GM21515 (cell line): ENCODE measurements at regions not wholly inside any gene's neighbourhood (a gene's known extent, or its start where the extent isn't known, plus 50 kb on each side); places are given as distances from the start of the nearest gene placed in this dataset.
"Not testable (repeated sequence)": the region's sequence is repeated elsewhere in the genome, so short reads cannot be mapped to it uniquely, and the experiment has no call there.

Source experiments
- ATAC-seq: cut with Tn5 transposase; IDR thresholded peaks from one replicate; pipeline ENCODE4 v1.9.1; 2021; ENCODE audit not compliant: unreplicated experiment

GRCh38 chr13:60214213-60215055, 50.7 kb upstream of the DIAPH3 start:
- no peak for ATAC-seq

- no peak for ATAC-seq
Measured at GRCh38 chr13:60220072-60220471, 56.3 kb upstream of the DIAPH3 start.

- ATAC-seq, result no peak
Measured at GRCh38 chr13:60221581-60221980, 57.9 kb upstream of the DIAPH3 start.

DNA sequence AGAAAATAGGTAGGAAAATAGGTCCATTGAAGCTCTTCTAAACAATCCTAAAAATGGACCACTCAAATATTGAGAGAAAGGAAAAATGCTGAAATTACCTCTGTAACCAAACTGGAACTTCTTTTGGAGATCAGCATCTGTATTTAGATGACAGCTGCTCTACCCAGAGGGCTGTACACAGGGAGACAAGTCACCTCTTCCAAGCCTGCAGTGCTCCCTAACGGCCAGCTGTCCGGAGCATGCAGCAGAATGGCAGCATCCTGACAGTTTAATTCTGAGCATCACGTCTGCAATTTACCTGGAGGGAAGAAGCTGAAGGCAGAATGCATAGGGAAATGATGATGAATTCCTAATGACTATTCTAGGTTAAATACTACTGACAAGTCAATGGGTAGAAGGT, 62.8 kb upstream of the DIAPH3 start:
- ATAC-seq, result no peak

- ATAC-seq, result no peak
Measured at GRCh38 chr13:60227158-60227557, 63.4 kb upstream of the DIAPH3 start.

GRCh38 chr13:60229708-60230272, 66.1 kb upstream of the DIAPH3 start:
- ATAC-seq, result no peak

DNA sequence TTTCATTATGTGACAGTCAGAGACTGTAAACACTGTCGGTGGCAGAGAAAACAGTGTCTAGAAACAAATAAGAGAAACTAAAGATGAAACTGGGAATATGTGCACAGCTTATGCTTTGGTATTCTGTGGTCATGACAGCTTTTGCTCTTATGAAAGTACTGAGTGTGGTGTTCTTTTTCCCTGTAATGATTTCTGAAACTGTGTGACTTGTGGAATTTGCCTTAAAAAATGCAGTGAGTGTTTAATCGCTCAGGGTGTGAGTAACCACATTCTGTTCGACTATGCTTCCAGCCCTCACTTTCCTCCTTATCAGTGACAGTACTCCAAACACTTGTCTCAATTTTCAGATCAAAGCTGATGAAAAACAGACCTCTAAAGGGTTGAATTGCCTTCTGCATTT, 66.9 kb upstream of the DIAPH3 start:
- peak; percentile 79 for ATAC-seq

- no peak for ATAC-seq
Measured at GRCh38 chr13:60242043-60242595, 78.4 kb upstream of the DIAPH3 start.

DNA sequence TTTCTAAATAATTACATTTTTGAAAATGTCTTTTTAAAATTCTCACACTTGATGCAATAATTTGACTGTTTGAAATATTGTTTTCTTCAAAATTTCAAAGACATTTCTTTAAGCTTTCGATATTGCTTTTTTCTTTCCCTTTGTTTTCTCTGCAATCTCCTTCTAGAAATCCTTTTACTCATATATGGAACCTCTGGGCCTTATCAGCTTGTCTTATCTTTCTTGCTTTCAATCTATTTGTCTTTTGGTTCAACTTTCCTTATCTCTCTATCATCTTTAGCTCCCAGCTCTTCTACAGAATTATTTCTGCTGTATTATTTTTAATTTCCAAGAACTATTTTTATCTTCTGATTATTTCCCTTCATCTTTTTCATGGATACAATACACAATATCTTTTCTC, 80.7 kb upstream of the DIAPH3 start:
- no peak for ATAC-seq

DNA sequence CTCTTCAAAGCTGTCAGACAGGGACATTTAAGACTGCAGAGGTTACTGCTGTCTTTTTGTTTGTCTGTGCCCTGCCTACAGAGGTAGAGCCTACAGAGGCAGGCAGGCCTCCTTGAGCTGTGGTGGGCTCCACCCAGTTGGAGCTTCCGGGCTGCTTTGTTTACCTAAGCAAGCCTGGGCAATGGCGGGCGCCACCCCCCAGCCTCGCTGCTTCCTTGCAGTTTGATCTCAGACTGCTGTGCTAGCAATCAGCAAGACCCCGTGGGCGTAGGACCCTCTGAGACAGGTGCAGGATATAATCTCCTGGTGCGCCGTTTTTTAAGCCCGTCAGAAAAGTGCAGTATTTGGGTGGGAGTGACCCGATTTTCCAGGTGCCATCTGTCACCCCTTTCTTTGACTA, 87.7 kb upstream of the DIAPH3 start:
- ATAC-seq, result not testable (repeated sequence)

DNA sequence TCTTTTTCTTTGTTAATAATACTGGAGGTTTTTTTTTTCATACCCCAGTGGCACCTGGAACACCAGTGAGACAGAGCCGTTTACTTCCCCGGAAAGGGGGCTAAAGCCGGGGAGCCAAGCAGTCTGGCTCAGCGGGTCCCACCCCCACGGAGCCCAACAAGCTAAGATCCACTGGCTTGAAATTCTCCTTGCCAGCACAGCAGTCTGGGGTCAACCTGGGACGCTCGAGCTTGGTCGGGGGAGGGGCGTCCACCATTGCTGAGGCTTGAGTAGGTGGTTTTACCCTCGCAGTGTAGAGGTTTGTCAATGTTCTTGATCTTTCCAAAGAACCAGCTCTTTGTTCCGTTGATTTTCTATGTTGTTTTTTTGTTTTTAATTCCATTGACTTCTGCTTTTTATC, 94.6 kb upstream of the DIAPH3 start:
- no peak for ATAC-seq

DNA sequence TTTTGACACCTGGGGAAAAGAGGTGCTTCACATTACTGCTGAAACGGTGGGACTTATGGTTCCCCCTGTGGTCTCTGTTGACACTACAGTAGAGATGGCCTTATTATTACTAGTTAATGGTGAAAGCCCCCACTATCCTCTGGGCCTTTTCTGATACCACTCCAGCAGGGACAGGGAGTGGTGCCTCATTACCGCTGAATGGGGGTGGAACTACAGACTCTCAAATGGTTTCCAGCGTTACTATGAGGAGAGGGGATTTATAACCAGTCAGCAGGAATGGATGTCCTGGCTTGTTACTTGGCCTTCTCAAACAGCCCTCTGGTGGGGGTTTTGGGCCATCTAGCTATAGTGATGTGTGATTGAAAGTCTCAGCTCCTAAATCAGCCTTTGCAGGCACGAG, 96.7 kb upstream of the DIAPH3 start:
- no peak for ATAC-seq

- no peak for ATAC-seq
Measured at GRCh38 chr13:60261432-60262351, 98.0 kb upstream of the DIAPH3 start.

- no peak for ATAC-seq
Measured at GRCh38 chr13:60265566-60265965, 101.8 kb upstream of the DIAPH3 start.

DNA sequence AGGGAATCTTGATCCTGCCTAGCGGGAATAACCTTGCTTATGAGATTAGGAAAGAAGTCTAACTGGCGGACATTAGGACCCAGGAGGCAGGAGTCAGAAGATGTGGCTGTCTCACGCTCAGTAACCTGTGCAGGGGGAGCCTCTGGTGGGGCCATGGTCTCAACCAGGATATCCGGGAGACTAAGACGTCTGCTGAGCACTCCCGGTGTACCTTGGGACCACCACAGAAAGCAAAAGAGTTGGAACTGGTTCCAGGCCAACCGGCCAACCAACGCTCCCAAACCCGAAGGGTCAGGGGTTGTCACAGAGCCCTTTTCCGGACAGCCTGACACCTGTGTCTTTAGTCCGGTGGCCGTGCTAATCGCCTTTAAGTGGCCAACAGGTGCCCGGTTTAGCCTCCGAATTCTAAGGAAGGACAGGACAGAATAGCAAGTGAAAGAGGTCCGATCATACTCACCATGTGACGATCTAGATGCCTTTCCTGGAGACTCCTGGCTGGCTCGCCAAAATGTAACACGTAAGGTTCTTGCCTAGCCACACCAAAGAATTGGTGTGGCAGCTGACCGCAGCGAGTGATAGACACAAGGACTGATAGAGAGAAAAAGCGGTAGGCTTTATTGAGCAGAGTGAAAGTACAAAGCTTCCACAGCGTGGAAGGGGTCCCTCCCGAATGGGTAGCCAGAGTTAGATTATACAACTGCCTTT, 103.9 kb upstream of the DIAPH3 start:
- ATAC-seq, result peak; percentile 74

GRCh38 chr13:60268203-60268555, 104.5 kb upstream of the DIAPH3 start:
- no peak for ATAC-seq

- ATAC-seq, result no peak
Measured at GRCh38 chr13:60273971-60274527, 110.3 kb upstream of the DIAPH3 start.

- ATAC-seq, result no peak
Measured at GRCh38 chr13:60274655-60275054, 110.9 kb upstream of the DIAPH3 start.

- no peak for ATAC-seq
Measured at GRCh38 chr13:60275208-60275607, 111.5 kb upstream of the DIAPH3 start.

DNA sequence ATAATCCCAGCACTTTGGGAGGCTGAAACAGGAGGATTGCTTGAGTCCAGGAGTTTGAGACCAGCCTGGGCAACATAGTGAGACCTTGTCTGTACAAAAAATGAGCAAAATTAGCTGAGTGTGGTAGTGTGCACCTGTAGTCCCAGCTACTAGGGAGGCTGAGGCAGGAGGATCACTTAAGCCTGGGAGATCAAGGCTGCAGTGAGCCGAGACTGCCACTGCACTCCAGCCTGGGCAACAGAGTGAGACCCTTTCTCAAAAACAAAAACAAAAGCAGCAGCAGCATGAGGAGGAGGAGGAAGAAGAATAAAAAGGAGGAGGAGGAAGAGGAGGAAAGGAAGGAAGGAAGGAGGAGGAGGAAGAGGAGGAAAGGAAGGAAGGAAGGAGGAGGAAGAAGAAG, 116.5 kb upstream of the TDRD3 start:
- not testable (repeated sequence) for ATAC-seq

DNA sequence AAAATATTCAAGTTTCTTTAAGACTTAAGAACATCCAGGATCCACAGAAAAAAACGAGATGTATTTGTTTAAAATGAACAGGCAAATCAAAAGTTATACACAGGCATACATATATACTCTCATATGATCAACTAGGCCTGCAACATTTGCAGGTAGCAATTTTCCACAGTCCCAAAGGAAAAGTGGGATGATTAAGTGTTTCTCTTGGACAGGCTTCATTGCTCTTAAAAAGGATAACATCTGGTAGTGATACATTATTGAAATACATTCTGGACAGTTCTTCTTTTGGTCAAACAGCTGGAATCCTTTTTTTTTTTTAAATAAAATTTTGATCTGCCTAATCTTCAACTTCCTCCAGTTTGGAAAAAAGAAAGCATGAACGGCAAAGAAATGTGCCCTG, 114.8 kb upstream of the TDRD3 start:
- no peak for ATAC-seq
